SU-DHL-6 (cell line): ENCODE measurements at regions not wholly inside any gene's neighbourhood (a gene's known extent, or its start where the extent isn't known, plus 50 kb on each side); places are given as distances from the start of the nearest gene placed in this dataset.

ENCODE experiments used
- H2AFZ ChIP-seq: fragments of 200-600 bp; sonication (generic); 2 replicates; pipeline ENCODE4 v1.6.1; 2014; ENCODE audit warnings: low read depth, mild to moderate bottlenecking, moderate library complexity, mixed read lengths, antibody characterized with exemption, low read length; ENCODE audit not compliant: severe bottlenecking
- H3F3A ChIP-seq: fragments of 200-600 bp; shearing (Covaris generic); 2 replicates; pipeline ENCODE4 v1.6.0; 2016; ENCODE audit warnings: antibody characterized with exemption, mild to moderate bottlenecking; ENCODE audit not compliant: insufficient read depth
- H3K27ac ChIP-seq: fragments of 200-600 bp; sonication (generic); 2 replicates; pipeline ENCODE4 v1.5.1; 2016; ENCODE audit warnings: low read depth, mild to moderate bottlenecking, low read length, moderate library complexity, mixed read lengths
- H3K27me3 ChIP-seq: fragments of 200-600 bp; sonication (generic), shearing (Covaris generic); 2 replicates; pipeline ENCODE4 v1.6.0; 2014; ENCODE audit warnings: mild to moderate bottlenecking, low read length
- H3K36me3 ChIP-seq: fragments of 200-600 bp; sonication (generic); 2 replicates; pipeline ENCODE4 v1.6.1; 2014; ENCODE audit warnings: mild to moderate bottlenecking, low read length, mixed read lengths
- H3K4me2 ChIP-seq: fragments of 300-600, 200-600 bp; shearing (Covaris generic), sonication (generic); 2 replicates; pipeline ENCODE4 v1.6.0; 2014; ENCODE audit warnings: low read length, low read depth, mild to moderate bottlenecking; ENCODE audit not compliant: poor library complexity, severe bottlenecking
- H3K4me3 ChIP-seq: fragments of 200-600 bp; sonication (generic); 2 replicates; pipeline ENCODE4 v1.5.1; 2014; ENCODE audit warnings: antibody characterized with exemption, low read length, mild to moderate bottlenecking, mixed read lengths; ENCODE audit not compliant: insufficient read depth, poor library complexity, severe bottlenecking
- H3K79me2 ChIP-seq: fragments of 200-600 bp; sonication (generic); 2 replicates; pipeline ENCODE4 v1.6.1; 2014; ENCODE audit warnings: mild to moderate bottlenecking, low read length, moderate library complexity; ENCODE audit not compliant: insufficient read depth
- H3K9ac ChIP-seq: fragments of 200-600 bp; sonication (generic); 2 replicates; pipeline ENCODE4 v1.7.0; 2014; ENCODE audit warnings: mild to moderate bottlenecking, low read length
- H3K9me2 ChIP-seq: fragments of 200-600 bp; sonication (generic); replicated peaks from 2 replicates; pipeline ENCODE4 v1.6.1; 2014; ENCODE audit warnings: low read length; ENCODE audit not compliant: insufficient read depth
- H3K9me3 ChIP-seq: fragments of 200-600 bp; sonication (generic); 2 replicates; pipeline ENCODE4 v1.6.1; 2014; ENCODE audit warnings: low read length, mixed read lengths; ENCODE audit not compliant: insufficient read depth
- H4K20me1 ChIP-seq: fragments of 200-600 bp; sonication (generic); 2 replicates; pipeline ENCODE4 v1.6.1; 2014; ENCODE audit warnings: low read depth, mild to moderate bottlenecking, antibody characterized with exemption, low read length, moderate library complexity, mixed read lengths
- CTCF ChIP-seq: fragments of 200-600 bp; sonication (generic); IDR thresholded peaks from one replicate; pipeline ENCODE4 v1.5.1; 2017; ENCODE audit warnings: antibody characterized with exemption, mild to moderate bottlenecking, low read length, moderate library complexity; ENCODE audit not compliant: insufficient read depth, poor library complexity, severe bottlenecking
- EZH2phosphoT487 ChIP-seq: fragments of 200-600 bp; sonication (generic), shearing (Covaris generic); conservative IDR thresholded peaks from 2 replicates; pipeline ENCODE4 v1.6.1; 2018; ENCODE audit warnings: mild to moderate bottlenecking, antibody characterized with exemption, low read length, moderate library complexity, mixed read lengths

DNA sequence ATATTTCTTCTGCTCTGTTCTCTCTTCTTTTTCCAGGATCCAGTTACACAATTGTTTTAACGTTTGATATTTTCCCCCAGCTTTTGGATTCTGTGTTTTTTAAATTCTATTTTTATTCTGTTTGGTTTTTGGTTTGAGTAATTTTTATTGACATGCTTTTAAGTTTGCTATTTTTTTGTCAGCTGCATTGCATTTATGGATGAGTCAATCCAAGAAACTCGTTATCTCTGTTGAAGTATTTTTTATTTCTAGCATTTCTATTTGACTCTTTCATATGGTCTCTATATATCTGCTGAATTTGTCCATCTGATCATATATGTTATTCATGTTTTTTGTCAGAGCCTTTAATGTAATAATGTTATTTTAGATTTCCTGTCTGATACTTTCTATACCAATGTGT is 65.6 kb downstream of the DDIT4L start:
- Histone ChIP-seq H4K20me1 (no peaks in the 10 kb centered on the region), H3K4me3 (no peak overlapping the region), H3F3A (no peaks in the 10 kb centered on the region), H3K9ac (no peak overlapping the region), H3K27me3 (no peaks in the 10 kb centered on the region), H3K9me3 (no peaks in the 10 kb centered on the region), H3K36me3 (no peaks in the 10 kb centered on the region), H3K79me2 (no peaks in the 10 kb centered on the region), H3K27ac (no peak overlapping the region), H3K4me2 (no peak overlapping the region), H3K9me2 (no peaks in the 10 kb centered on the region), H2AFZ (no peak overlapping the region)
- TF ChIP-seq EZH2phosphoT487 (no peak), CTCF (no peak)

GRCh38 chr4:100118181-100118580 is 72.1 kb downstream of the DDIT4L start:
- H3K9me3 ChIP-seq: no peaks in the 10 kb centered on the region
- no peak for TF ChIP-seq EZH2phosphoT487
- TF ChIP-seq CTCF: no peak
- no peaks in the 10 kb centered on the region for H4K20me1 ChIP-seq
- no peaks in the 10 kb centered on the region for H3K36me3 ChIP-seq
- no peaks in the 10 kb centered on the region for H3K27me3 ChIP-seq
- H3F3A ChIP-seq: no peaks in the 10 kb centered on the region
- H3K27ac ChIP-seq: no peak overlapping the region
- H3K4me3 ChIP-seq: no peak overlapping the region
- no peak overlapping the region for H3K9ac ChIP-seq
- no peak overlapping the region for H2AFZ ChIP-seq
- no peak overlapping the region for H3K4me2 ChIP-seq
- no peaks in the 10 kb centered on the region for H3K9me2 ChIP-seq
- no peaks in the 10 kb centered on the region for H3K79me2 ChIP-seq

DNA sequence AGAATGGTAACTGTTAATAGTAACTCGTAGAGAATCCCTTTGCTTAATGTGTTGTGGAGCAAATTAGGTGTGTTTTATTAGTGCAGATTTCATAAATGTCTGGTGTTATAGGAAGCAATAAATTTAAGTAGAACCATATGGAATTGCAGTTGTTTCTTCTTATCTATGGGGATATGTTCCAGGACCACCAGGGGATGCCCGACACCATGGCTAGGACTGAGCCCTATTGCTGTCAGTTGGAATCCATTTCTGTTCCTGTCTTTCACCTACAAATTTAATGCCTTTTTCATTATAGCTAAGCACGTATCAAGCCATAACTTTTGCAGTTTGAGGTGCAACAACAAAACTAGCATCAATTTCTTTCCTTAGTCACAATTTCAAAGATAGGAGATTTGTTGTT is 72.5 kb downstream of the DDIT4L start:
- Histone ChIP-seq H3K9ac (no peak overlapping the region), H3K9me3 (no peaks in the 10 kb centered on the region), H3K4me2 (no peak overlapping the region), H4K20me1 (no peaks in the 10 kb centered on the region), H3K9me2 (no peaks in the 10 kb centered on the region), H3K79me2 (no peaks in the 10 kb centered on the region), H3F3A (no peaks in the 10 kb centered on the region), H3K27ac (no peak overlapping the region), H3K36me3 (no peaks in the 10 kb centered on the region), H2AFZ (no peak overlapping the region), H3K27me3 (no peaks in the 10 kb centered on the region), H3K4me3 (no peak overlapping the region)
- TF ChIP-seq EZH2phosphoT487 (no peak), CTCF (no peak)

- Histone ChIP-seq H3K9ac (no peak overlapping the region), H3K27me3 (no peaks in the 10 kb centered on the region), H3K27ac (no peak overlapping the region), H2AFZ (no peak overlapping the region), H3K79me2 (no peaks in the 10 kb centered on the region), H3K36me3 (no peaks in the 10 kb centered on the region), H4K20me1 (no peaks in the 10 kb centered on the region), H3K9me2 (no peaks in the 10 kb centered on the region), H3F3A (no peaks in the 10 kb centered on the region), H3K9me3 (no peaks in the 10 kb centered on the region), H3K4me2 (no peak overlapping the region), H3K4me3 (no peak overlapping the region)
- no peak for TF ChIP-seq EZH2phosphoT487
- no peak for TF ChIP-seq CTCF
Observed at GRCh38 chr4:100114909-100115308, 75.4 kb downstream of the DDIT4L start.
